ENCODE measurements at regions not wholly inside any gene's neighbourhood (a gene's known extent, or its start where the extent isn't known, plus 50 kb on each side); places are given as distances from the start of the nearest gene placed in this dataset.
A peak's percentile ranks its signal among the peaks of the same experiment; 100 is the strongest.

GRCh38 chr13:37216331-37216730 is 110.9 kb upstream of the CSNK1A1L start:
- Histone ChIP-seq H3K9me3 (ENCODE audit: control insufficient read depth, insufficient read depth, low read depth, low read length) (no peaks in the 10 kb centered on the region), H3K27ac (ENCODE audit: extremely low read depth, low read depth, low read length) (no peak overlapping the region), H3K4me1 (ENCODE audit: control insufficient read depth, insufficient read depth, low read length) (no peaks in the 10 kb centered on the region), H3K4me3 (ENCODE audit: low read depth, low read length) (no peak overlapping the region), H3K36me3 (ENCODE audit: control insufficient read depth in 2 of 2, insufficient read depth in 1 of 2, low read length in 2 of 2) (no peaks in the 10 kb centered on the region)
- CTCF ChIA-PET: no interaction called here
- TF ChIP-seq HOXC10 (CRISPR knock-in tag; IDR thresholded peaks at IDR 0.05): no peak
- no peak for TF ChIP-seq KLF9 (tag by site-specific recombination; IDR thresholded peaks at IDR 0.05; ENCODE audit: low read depth)
- no peak for TF ChIP-seq OSR2 (tag by site-specific recombination; IDR thresholded peaks at IDR 0.05)
- no peak for TF ChIP-seq ZNF571 (tag by site-specific recombination; IDR thresholded peaks at IDR 0.05)
- no peak for TF ChIP-seq ZNF555 (tag by site-specific recombination; conservative IDR thresholded peaks at IDR 0.05)
- no peak for TF ChIP-seq ZNF629 (tag by site-specific recombination; IDR thresholded peaks at IDR 0.05)
- POLR2A ChIA-PET: no interaction called here

- Histone ChIP-seq H3K4me3 (ENCODE audit: low read depth, low read length) (no peak overlapping the region), H3K4me1 (ENCODE audit: control insufficient read depth, insufficient read depth, low read length) (peaks cover 3% of the 10 kb centered on the region; the same call in 1 of the 2 replicates), H3K9me3 (ENCODE audit: control insufficient read depth, insufficient read depth, low read depth, low read length) (no peaks in the 10 kb centered on the region), H3K27ac (ENCODE audit: extremely low read depth, low read depth, low read length) (no peak overlapping the region), H3K36me3 (ENCODE audit: control insufficient read depth in 2 of 2, insufficient read depth in 1 of 2, low read length in 2 of 2) (no peaks in the 10 kb centered on the region)
- TF ChIP-seq ZNF692 (tag by site-specific recombination; IDR thresholded peaks at IDR 0.05) (no peak), GLIS2 (tag by site-specific recombination; IDR thresholded peaks at IDR 0.05) (no peak), ZNF707 (tag by site-specific recombination; IDR thresholded peaks at IDR 0.05) (no peak), ZBTB20 (tag by site-specific recombination; IDR thresholded peaks at IDR 0.05) (no peak), ZNF16 (tag by site-specific recombination; IDR thresholded peaks at IDR 0.05; ENCODE audit: low read depth) (no peak), WT1 (tag by site-specific recombination; IDR thresholded peaks at IDR 0.05) (no peak), ZNF24 (tag by site-specific recombination; IDR thresholded peaks at IDR 0.05) (no peak), SCRT1 (tag by site-specific recombination; IDR thresholded peaks at IDR 0.05; ENCODE audit: borderline replicate concordance) (no peak)
- ChIA-PET CTCF (no interaction called here), POLR2A (no interaction called here)
Observed at GRCh38 chr13:37212826-37213225, 107.4 kb upstream of the CSNK1A1L start.

- Histone ChIP-seq H3K4me1 (ENCODE audit: control insufficient read depth, insufficient read depth, low read length) (peaks cover 3% of the 10 kb centered on the region; the same call in 1 of the 2 replicates), H3K27ac (ENCODE audit: extremely low read depth, low read depth, low read length) (no peak overlapping the region), H3K9me3 (ENCODE audit: control insufficient read depth, insufficient read depth, low read depth, low read length) (no peaks in the 10 kb centered on the region), H3K4me3 (ENCODE audit: low read depth, low read length) (no peak overlapping the region), H3K36me3 (ENCODE audit: control insufficient read depth in 2 of 2, insufficient read depth in 1 of 2, low read length in 2 of 2) (no peaks in the 10 kb centered on the region)
- peak; percentile 93 for TF ChIP-seq KLF1 (tag by site-specific recombination; IDR thresholded peaks at IDR 0.05)
- no peak for TF ChIP-seq ZSCAN23 (tag by site-specific recombination; IDR thresholded peaks at IDR 0.05)
- ChIA-PET CTCF (no interaction called here), POLR2A (no interaction called here)
Observed at GRCh38 chr13:37211487-37211886, 106.0 kb upstream of the CSNK1A1L start.

DNA sequence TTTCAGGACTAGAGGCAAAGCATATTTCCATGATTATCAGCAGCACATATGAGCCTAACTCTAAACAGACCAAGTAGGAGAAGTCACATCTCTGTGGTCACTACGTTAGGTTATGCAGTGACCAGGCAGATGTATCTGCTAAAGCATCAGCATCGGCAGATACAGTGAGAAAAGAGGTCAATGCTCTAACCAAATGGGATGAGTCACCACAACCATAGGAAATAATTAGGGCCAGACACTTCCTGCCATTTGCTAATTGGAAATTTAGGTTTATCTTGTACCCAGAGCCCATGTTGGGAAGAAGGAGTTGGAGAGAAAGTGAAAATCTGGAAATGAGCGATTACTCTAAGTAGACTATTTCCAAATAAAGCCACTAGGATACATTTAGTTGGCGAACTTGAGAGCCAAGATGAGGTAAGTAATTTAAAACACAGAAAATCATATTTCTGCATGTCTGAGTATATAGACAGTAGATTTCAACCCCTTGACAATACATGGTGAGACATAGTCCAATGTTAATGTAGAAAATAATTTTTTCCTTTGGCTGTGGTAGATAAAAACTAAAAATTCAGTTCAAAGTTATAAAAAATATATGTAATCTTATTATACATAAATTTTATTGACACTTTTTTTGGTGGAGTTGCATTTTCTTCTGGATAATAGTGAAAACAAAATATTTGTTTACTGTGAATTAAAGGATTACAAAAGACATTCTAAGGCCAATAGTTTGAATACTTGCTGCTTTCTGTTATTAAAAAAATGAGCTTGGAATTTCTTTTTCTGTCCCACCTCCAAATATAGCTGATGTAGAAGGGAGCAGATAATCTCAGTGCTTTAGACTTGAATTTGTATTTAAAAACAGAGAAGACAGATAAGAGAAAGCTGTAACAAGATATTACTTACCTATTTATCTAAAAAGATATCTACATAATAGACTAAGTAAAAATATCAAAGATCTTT is 104.4 kb upstream of the CSNK1A1L start:
- POLR2A ChIA-PET: no interaction called here
- H3K9me3 ChIP-seq (ENCODE audit: control insufficient read depth, insufficient read depth, low read depth, low read length): no peaks in the 10 kb centered on the region
- peaks cover 3% of the 10 kb centered on the region; the same call in 1 of the 2 replicates for H3K4me1 ChIP-seq (ENCODE audit: control insufficient read depth, insufficient read depth, low read length)
- H3K27ac ChIP-seq (ENCODE audit: extremely low read depth, low read depth, low read length): no peak overlapping the region
- H3K4me3 ChIP-seq (ENCODE audit: low read depth, low read length): no peak overlapping the region
- no peaks in the 10 kb centered on the region for H3K36me3 ChIP-seq (ENCODE audit: control insufficient read depth in 2 of 2, insufficient read depth in 1 of 2, low read length in 2 of 2)
- CTCF ChIA-PET: interaction anchor here (0.8 to 1.0 kb wide), 3 partner anchors 11 to 99 kb away, joined by 3 to 4 read pairs (median 3); no protein-coding TSS in a partner anchor
- no peak for TF ChIP-seq ZNF626 (tag by site-specific recombination; IDR thresholded peaks at IDR 0.05)
- no peak for TF ChIP-seq ZNF768 (tag by site-specific recombination; IDR thresholded peaks at IDR 0.05)
- TF ChIP-seq ZNF280D (tag by site-specific recombination; IDR thresholded peaks at IDR 0.05): no peak
- no peak for TF ChIP-seq ZNF239 (tag by site-specific recombination; IDR thresholded peaks at IDR 0.05)
- no peak for TF ChIP-seq ZNF350 (tag by site-specific recombination; IDR thresholded peaks at IDR 0.05)
- no peak for TF ChIP-seq ZNF747 (tag by site-specific recombination; IDR thresholded peaks at IDR 0.05)
- no peak for TF ChIP-seq TRIM28 (IDR thresholded peaks at IDR 0.05; ENCODE audit: borderline replicate concordance, low read length)
- TF ChIP-seq ZBTB17 (tag by site-specific recombination; IDR thresholded peaks at IDR 0.05): no peak

Data from HEK293 (cell line).